ENCODE measurements at regions not wholly inside any gene's neighbourhood (a gene's known extent, or its start where the extent isn't known, plus 50 kb on each side); places are given as distances from the start of the nearest gene placed in this dataset.

- no peak overlapping the region for H3K4me2 ChIP-seq (replicated peaks; ENCODE audit: low read depth, low read length, poor library complexity, severe bottlenecking)
- peaks cover 0 to 3% (median 0%) of the 10 kb centered on the region in 4 experiments for H3K27me3 ChIP-seq (replicated peaks in 1 of 4; ENCODE audit: control extremely low read depth in 1 of 4, control insufficient read depth in 3 of 4, insufficient read depth in 4 of 4, low read length in 3 of 4)
- H3K79me2 ChIP-seq (ENCODE audit: control insufficient read depth, insufficient read depth, low read length): no peaks in the 10 kb centered on the region
- no peak for ATAC-seq (ENCODE audit: low read depth)
- Mint-ChIP-seq H3K27ac (no peak overlapping the region), H3K4me3 (no peak overlapping the region), H3K4me1 (no peaks in the 10 kb centered on the region), H3K27me3 (peaks cover 5% of the 10 kb centered on the region), H3K9me3 (ENCODE audit: insufficient read depth) (no peaks in the 10 kb centered on the region)
- 90% methylated on average over 5 of the region's 8 CpGs for WGBS (ENCODE audit: insufficient coverage)
- no peak overlapping the region for H2AFZ ChIP-seq (ENCODE audit: insufficient read depth, low read depth, low read length, poor library complexity, severe bottlenecking)
- DNase-seq: no peak
- no peak overlapping the region for H3K4me3 ChIP-seq (ENCODE audit: control extremely low read depth in 1 of 5, extremely low read depth in 1 of 5, insufficient read depth in 1 of 5, low read depth in 2 of 5, low read length in 4 of 5)
- ChIA-PET CTCF (interaction anchor here (0.6 kb wide), 1 partner anchor 134 kb away, joined by 3 read pairs; no protein-coding TSS in a partner anchor), POLR2A (no interaction called here)
- H4K20me1 ChIP-seq (ENCODE audit: control insufficient read depth, insufficient read depth, low read length, poor library complexity, severe bottlenecking): no peaks in the 10 kb centered on the region
- no peaks in the 10 kb centered on the region for H3K4me1 ChIP-seq (ENCODE audit: control insufficient read depth in 2 of 2, insufficient read depth in 2 of 2, low read length in 2 of 2)
- no peak overlapping the region for H3K9ac ChIP-seq (ENCODE audit: low read length)
- no peaks in the 10 kb centered on the region for H3K36me3 ChIP-seq (replicated peaks in 1 of 2; ENCODE audit: control extremely low read depth in 1 of 2, control insufficient read depth in 1 of 2, extremely low read depth in 1 of 2, insufficient read depth in 2 of 2, low read length in 1 of 2)
- H3K27ac ChIP-seq (ENCODE audit: low read length in 2 of 2): no peak overlapping the region
- TF ChIP-seq EZH2 (IDR thresholded peaks at IDR 0.05; ENCODE audit: borderline replicate concordance, insufficient read depth, low read depth, low read length, poor library complexity, severe bottlenecking) (no peak), CTCF (IDR thresholded peaks at IDR 0.05) (no peak)
- no peaks in the 10 kb centered on the region for H3K9me3 ChIP-seq (ENCODE audit: control extremely low read depth in 1 of 3, control insufficient read depth in 2 of 3, insufficient read depth in 1 of 3, low read length in 2 of 3)
- intact Hi-C loops (cut with micrococcal nuclease): no loop called here
Observed at GRCh38 chr5:77155179-77155785, 55.2 kb upstream of the PDE8B start.

- no peak overlapping the region for H3K9ac ChIP-seq (ENCODE audit: low read length)
- peaks cover 0 to 3% (median 0%) of the 10 kb centered on the region in 4 experiments for H3K27me3 ChIP-seq (replicated peaks in 1 of 4; ENCODE audit: control extremely low read depth in 1 of 4, control insufficient read depth in 3 of 4, insufficient read depth in 4 of 4, low read length in 3 of 4)
- no peaks in the 10 kb centered on the region for H3K4me1 ChIP-seq (ENCODE audit: control insufficient read depth in 2 of 2, insufficient read depth in 2 of 2, low read length in 2 of 2)
- H3K4me2 ChIP-seq (replicated peaks; ENCODE audit: low read depth, low read length, poor library complexity, severe bottlenecking): no peak overlapping the region
- no peak overlapping the region for H2AFZ ChIP-seq (ENCODE audit: insufficient read depth, low read depth, low read length, poor library complexity, severe bottlenecking)
- ChIA-PET POLR2A (no interaction called here), CTCF (no interaction called here)
- Mint-ChIP-seq H3K9me3 (ENCODE audit: insufficient read depth) (no peaks in the 10 kb centered on the region), H3K27me3 (no peaks in the 10 kb centered on the region), H3K4me3 (no peak overlapping the region), H3K4me1 (no peaks in the 10 kb centered on the region), H3K27ac (no peak overlapping the region)
- H4K20me1 ChIP-seq (ENCODE audit: control insufficient read depth, insufficient read depth, low read length, poor library complexity, severe bottlenecking): no peaks in the 10 kb centered on the region
- no peaks in the 10 kb centered on the region for H3K36me3 ChIP-seq (replicated peaks in 1 of 2; ENCODE audit: control extremely low read depth in 1 of 2, control insufficient read depth in 1 of 2, extremely low read depth in 1 of 2, insufficient read depth in 2 of 2, low read length in 1 of 2)
- whole genome bisulfite sequencing (ENCODE audit: insufficient coverage): 93% methylated on average over 3 of the region's 8 CpGs
- DNase-seq: no peak
- no peak overlapping the region for H3K27ac ChIP-seq (ENCODE audit: low read length in 2 of 2)
- H3K9me3 ChIP-seq (ENCODE audit: control extremely low read depth in 1 of 3, control insufficient read depth in 2 of 3, insufficient read depth in 1 of 3, low read length in 2 of 3): no peaks in the 10 kb centered on the region
- no peak for ATAC-seq (ENCODE audit: low read depth)
- no peaks in the 10 kb centered on the region for H3K79me2 ChIP-seq (ENCODE audit: control insufficient read depth, insufficient read depth, low read length)
- TF ChIP-seq EZH2 (IDR thresholded peaks at IDR 0.05; ENCODE audit: borderline replicate concordance, insufficient read depth, low read depth, low read length, poor library complexity, severe bottlenecking) (no peak), CTCF (IDR thresholded peaks at IDR 0.05) (no peak)
- intact Hi-C loops (cut with micrococcal nuclease): no loop called here
- no peak overlapping the region for H3K4me3 ChIP-seq (ENCODE audit: control extremely low read depth in 1 of 5, extremely low read depth in 1 of 5, insufficient read depth in 1 of 5, low read depth in 2 of 5, low read length in 4 of 5)
Observed at GRCh38 chr5:77152441-77152840, 58.0 kb upstream of the PDE8B start.
